ENCODE measurements at regions not wholly inside any gene's neighbourhood (a gene's known extent, or its start where the extent isn't known, plus 50 kb on each side); places are given as distances from the start of the nearest gene placed in this dataset.

DNA sequence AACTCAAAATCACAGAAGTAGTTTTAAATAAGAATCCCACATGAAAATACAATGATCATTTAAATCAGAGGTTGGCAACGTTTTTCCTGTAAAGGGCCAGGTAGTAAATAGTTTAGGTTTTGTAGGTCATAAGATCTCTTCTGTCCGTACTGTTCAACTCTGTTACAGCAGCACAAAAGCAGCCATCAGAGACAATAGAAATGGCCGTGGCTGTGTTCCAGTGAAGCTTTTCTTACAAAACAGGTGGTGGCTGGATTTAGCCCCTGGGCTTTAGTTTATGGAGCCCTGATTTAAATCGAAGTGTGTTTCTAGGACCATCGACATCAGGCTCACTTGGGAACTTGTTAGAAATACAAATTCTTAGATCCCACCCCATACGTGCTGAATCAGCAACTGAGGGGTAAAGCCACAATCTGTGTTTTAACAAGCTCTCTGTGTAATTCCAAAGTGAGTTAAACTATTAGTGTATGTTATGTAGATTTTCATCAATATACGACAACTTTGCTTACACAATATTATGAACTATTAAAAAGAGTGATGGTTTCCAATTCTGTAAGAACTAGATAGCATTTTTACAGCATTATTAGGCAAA lies 54.8 kb upstream of the MIR17HG start:
- DNase-seq = no peak

DNA sequence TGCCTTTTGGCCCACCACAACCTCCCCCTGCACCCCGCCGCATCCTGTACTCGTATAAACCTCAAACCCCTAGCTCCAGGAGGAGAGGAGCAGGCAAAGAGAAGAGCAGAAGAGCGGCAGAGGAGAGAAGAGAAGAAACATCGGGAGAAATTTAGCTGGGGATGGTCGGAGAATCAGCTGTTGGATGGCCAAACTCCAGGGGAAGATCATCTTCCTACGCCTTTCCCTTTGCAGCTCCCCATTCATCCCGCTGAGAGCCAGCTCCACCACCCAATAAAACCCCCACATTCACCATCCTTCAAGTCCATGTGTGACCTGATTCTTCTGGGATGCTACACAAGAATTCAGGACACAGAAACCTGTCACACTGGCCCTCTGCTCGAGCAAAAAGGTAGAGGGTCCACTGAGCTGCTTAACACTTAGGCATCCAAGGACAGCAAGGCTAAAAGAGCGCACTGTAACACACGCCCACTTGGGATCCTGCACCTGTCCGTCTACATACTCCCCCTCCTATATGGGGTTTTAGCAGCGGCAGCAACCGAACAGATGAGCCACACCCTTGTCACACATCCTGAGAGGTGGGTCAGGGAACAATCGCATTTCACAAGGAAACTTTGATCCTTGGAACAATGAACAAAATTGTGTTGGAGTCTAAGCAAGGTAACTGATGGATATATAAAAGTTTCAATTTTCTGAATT lies 51.6 kb upstream of the MIR17HG start:
- no peak for DNase-seq

DNA sequence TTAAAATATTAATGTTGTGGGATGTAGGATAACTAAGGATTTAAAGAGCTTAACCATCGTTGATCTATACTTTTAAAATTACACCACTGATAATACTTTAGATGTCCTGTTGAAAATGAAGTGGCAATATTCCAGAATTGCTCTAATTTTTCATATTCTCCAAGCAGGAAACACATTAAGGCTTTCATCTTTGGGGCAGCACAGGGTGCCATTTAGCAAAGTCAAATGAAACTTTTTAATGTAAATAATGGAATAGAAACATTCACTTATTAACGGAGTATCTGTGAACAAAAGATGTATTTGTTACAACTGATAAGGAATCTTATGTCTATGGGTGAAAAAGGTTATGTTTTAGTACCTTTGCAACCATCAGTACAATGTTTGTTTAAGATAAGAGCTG lies 50.0 kb upstream of the MIR17HG start:
- no peak for DNase-seq

Measured in DMS153 (cell line).